GM23338 (cell line): ENCODE measurements at regions not wholly inside any gene's neighbourhood (a gene's known extent, or its start where the extent isn't known, plus 50 kb on each side); places are given as distances from the start of the nearest gene placed in this dataset.

ENCODE experiments used
- ATAC-seq: fragments of 200-7000 bp; cut with Tn5 transposase; 3 replicates; pipeline ENCODE4 v1.9.1; 2020
- DNase-seq: peaks from one replicate; pipeline ENCODE4 v3.0.0-alpha.2; 2015; ENCODE audit warnings: low spot score
- H2AFZ ChIP-seq: fragments of 200-600 bp; sonication (generic); 2 replicates; pipeline ENCODE4 v1.8.0; 2016; ENCODE audit warnings: antibody characterized with exemption, mild to moderate bottlenecking, moderate library complexity
- H3F3A ChIP-seq: fragments of 200-600 bp; sonication (generic); replicated peaks from 2 replicates; pipeline ENCODE4 v1.8.0; 2017; ENCODE audit warnings: antibody characterized with exemption, mixed run types, low read depth
- H3K27ac ChIP-seq: fragments of 200-600 bp; sonication (generic); 2 replicates; pipeline ENCODE4 v1.6.1; 2016; ENCODE audit warnings: low read depth
- H3K27me3 ChIP-seq: fragments of 200-600 bp; sonication (generic); 2 replicates; pipeline ENCODE4 v1.8.0; 2016; ENCODE audit warnings: mild to moderate bottlenecking, mixed run types, moderate library complexity; ENCODE audit not compliant: insufficient read depth
- H3K36me3 ChIP-seq: fragments of 200-600 bp; sonication (generic); 2 replicates; pipeline ENCODE4 v1.8.0; 2016; ENCODE audit warnings: mild to moderate bottlenecking; ENCODE audit not compliant: insufficient read depth
- H3K4me1 ChIP-seq: fragments of 200-600 bp; sonication (generic); 2 replicates; pipeline ENCODE4 v1.8.0; 2016; ENCODE audit warnings: mild to moderate bottlenecking, moderate library complexity; ENCODE audit not compliant: insufficient read depth
- H3K4me2 ChIP-seq: fragments of 200-600 bp; sonication (generic); 2 replicates; pipeline ENCODE4 v1.7.1; 2017; ENCODE audit warnings: mixed run types
- H3K4me3 ChIP-seq: fragments of 200-600 bp; sonication (generic); 2 replicates; pipeline ENCODE4 v1.6.1; 2016; ENCODE audit warnings: mixed run types
- H3K79me2 ChIP-seq: fragments of 200-600 bp; sonication (generic); replicated peaks from 2 replicates; pipeline ENCODE4 v1.8.0; 2017; ENCODE audit warnings: mild to moderate bottlenecking; ENCODE audit not compliant: insufficient read depth
- H3K9me2 ChIP-seq: fragments of 200-600 bp; sonication (generic); 2 replicates; pipeline ENCODE4 v1.8.0; 2017; ENCODE audit not compliant: insufficient read depth
- H4K20me1 ChIP-seq: fragments of 200-600 bp; sonication (generic); replicated peaks from 2 replicates; pipeline ENCODE4 v1.8.0; 2017; ENCODE audit warnings: mild to moderate bottlenecking; ENCODE audit not compliant: insufficient read depth
- H3K27ac Mint-ChIP-seq: 2 replicates; pipeline ENCODE4 v1.8.0; 2020; ENCODE audit warnings: inconsistent platforms, mild to moderate bottlenecking, moderate library complexity, mixed read lengths
- H3K27me3 Mint-ChIP-seq: 3 replicates; pipeline ENCODE4 v1.8.0; 2022; ENCODE audit warnings: low read depth, mild to moderate bottlenecking, moderate library complexity, mixed read lengths, inconsistent platforms; ENCODE audit not compliant: insufficient read depth, poor library complexity
- H3K36me3 Mint-ChIP-seq: 3 replicates; pipeline ENCODE4 v1.8.0; 2021; ENCODE audit warnings: low read depth, mild to moderate bottlenecking, inconsistent platforms, moderate library complexity, mixed read lengths
- H3K4me1 Mint-ChIP-seq: 3 replicates; pipeline ENCODE4 v1.8.0; 2020; ENCODE audit warnings: mild to moderate bottlenecking, inconsistent platforms, mixed read lengths
- H3K4me3 Mint-ChIP-seq: 3 replicates; pipeline ENCODE4 v1.8.0; 2021; ENCODE audit warnings: moderate library complexity, mild to moderate bottlenecking, inconsistent platforms, mixed read lengths
- H3K9me3 Mint-ChIP-seq: 3 replicates; pipeline ENCODE4 v1.8.0; 2020; ENCODE audit warnings: moderate library complexity, mild to moderate bottlenecking, inconsistent platforms, mixed read lengths
- CREB1 ChIP-seq: fragments of 250-450 bp; sonication (Bioruptor Pico); IDR thresholded peaks from 2 replicates; pipeline ENCODE4 v1.5.0; 2020; ENCODE audit warnings: low read depth, mild to moderate bottlenecking, moderate library complexity
- JUNB ChIP-seq: IDR thresholded peaks from one replicate; pipeline ENCODE4 v1.6.1; 2016; ENCODE audit warnings: antibody characterized with exemption; ENCODE audit not compliant: unreplicated experiment
- NANOG ChIP-seq: IDR thresholded peaks from 2 replicates; pipeline ENCODE4 v1.6.1; 2016; ENCODE audit warnings: antibody characterized with exemption, borderline replicate concordance
- STAT1 ChIP-seq: IDR thresholded peaks from one replicate; pipeline ENCODE4 v1.6.1; 2016; ENCODE audit warnings: antibody characterized with exemption; ENCODE audit not compliant: unreplicated experiment
- TF ChIP-seq, protein P1 (sequence below), 2 experiments: fragments of 200-600 bp in 1 of 2; sonication (generic) in 1 of 2; conservative IDR thresholded peaks; 2 replicates each; pipeline versions ENCODE4 v1.5.1 to v1.6.1; 2016 to 2017; ENCODE audit warnings: antibody characterized with exemption in 2 of 2, low read depth in 2 of 2, mild to moderate bottlenecking in 2 of 2, moderate library complexity in 1 of 2

GRCh38 chr18:55849391-55849790 is 261.4 kb upstream of the TCF4 start:
- Histone ChIP-seq H4K20me1 (no peaks in the 10 kb centered on the region), H3K27ac (no peak overlapping the region)
- H3K9me3 Mint-ChIP-seq: no peaks in the 10 kb centered on the region; the same call in 2 of the 3 replicates

GRCh38 chr18:55847960-55848359 is 260.0 kb upstream of the TCF4 start:
- Mint-ChIP-seq H3K27ac (no peak overlapping the region), H3K9me3 (no peaks in the 10 kb centered on the region; the same call in 2 of the 3 replicates), H3K4me1 (peaks cover 4% of the 10 kb centered on the region; the same call in 2 of the 3 replicates), H3K4me3 (no peak overlapping the region), H3K36me3 (no peaks in the 10 kb centered on the region), H3K27me3 (no peaks in the 10 kb centered on the region)
- Histone ChIP-seq H2AFZ (no peak overlapping the region), H3F3A (no peaks in the 10 kb centered on the region), H3K4me3 (no peak overlapping the region), H3K9me2 (no peaks in the 10 kb centered on the region), H3K27ac (no peak overlapping the region), H4K20me1 (no peaks in the 10 kb centered on the region), H3K79me2 (no peaks in the 10 kb centered on the region), H3K36me3 (no peaks in the 10 kb centered on the region), H3K4me1 (no peaks in the 10 kb centered on the region), H3K27me3 (no peaks in the 10 kb centered on the region), H3K4me2 (no peak overlapping the region)
- DNase-seq: no peak
- no peak for TF ChIP-seq NANOG
- TF ChIP-seq, protein P1, sequence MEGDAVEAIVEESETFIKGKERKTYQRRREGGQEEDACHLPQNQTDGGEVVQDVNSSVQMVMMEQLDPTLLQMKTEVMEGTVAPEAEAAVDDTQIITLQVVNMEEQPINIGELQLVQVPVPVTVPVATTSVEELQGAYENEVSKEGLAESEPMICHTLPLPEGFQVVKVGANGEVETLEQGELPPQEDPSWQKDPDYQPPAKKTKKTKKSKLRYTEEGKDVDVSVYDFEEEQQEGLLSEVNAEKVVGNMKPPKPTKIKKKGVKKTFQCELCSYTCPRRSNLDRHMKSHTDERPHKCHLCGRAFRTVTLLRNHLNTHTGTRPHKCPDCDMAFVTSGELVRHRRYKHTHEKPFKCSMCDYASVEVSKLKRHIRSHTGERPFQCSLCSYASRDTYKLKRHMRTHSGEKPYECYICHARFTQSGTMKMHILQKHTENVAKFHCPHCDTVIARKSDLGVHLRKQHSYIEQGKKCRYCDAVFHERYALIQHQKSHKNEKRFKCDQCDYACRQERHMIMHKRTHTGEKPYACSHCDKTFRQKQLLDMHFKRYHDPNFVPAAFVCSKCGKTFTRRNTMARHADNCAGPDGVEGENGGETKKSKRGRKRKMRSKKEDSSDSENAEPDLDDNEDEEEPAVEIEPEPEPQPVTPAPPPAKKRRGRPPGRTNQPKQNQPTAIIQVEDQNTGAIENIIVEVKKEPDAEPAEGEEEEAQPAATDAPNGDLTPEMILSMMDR (conservative IDR thresholded peaks at IDR 0.05; ENCODE audit: low read depth in 2 of 2): peak in 1 of 2 experiments; percentile 23; a peak in 1 of 4 replicates
- no peak for ATAC-seq

More at GRCh38 chr18:55849391-55849790, 261.4 kb upstream of the TCF4 start:
- Histone ChIP-seq H3K79me2 (no peaks in the 10 kb centered on the region), H3K9me2 (no peaks in the 10 kb centered on the region), H3K4me3 (no peak overlapping the region), H3K36me3 (no peaks in the 10 kb centered on the region), H3K27me3 (no peaks in the 10 kb centered on the region), H3K4me2 (no peak overlapping the region), H3K4me1 (no peaks in the 10 kb centered on the region), H3F3A (no peaks in the 10 kb centered on the region), H2AFZ (no peak overlapping the region)
- no peak for ATAC-seq
- no peak for DNase-seq
- Mint-ChIP-seq H3K27me3 (no peaks in the 10 kb centered on the region), H3K4me1 (peaks cover 4% of the 10 kb centered on the region; the same call in 2 of the 3 replicates), H3K36me3 (no peaks in the 10 kb centered on the region), H3K27ac (no peak overlapping the region), H3K4me3 (no peak overlapping the region)
- TF ChIP-seq JUNB: no peak
- no peak for TF ChIP-seq CREB1

DNA sequence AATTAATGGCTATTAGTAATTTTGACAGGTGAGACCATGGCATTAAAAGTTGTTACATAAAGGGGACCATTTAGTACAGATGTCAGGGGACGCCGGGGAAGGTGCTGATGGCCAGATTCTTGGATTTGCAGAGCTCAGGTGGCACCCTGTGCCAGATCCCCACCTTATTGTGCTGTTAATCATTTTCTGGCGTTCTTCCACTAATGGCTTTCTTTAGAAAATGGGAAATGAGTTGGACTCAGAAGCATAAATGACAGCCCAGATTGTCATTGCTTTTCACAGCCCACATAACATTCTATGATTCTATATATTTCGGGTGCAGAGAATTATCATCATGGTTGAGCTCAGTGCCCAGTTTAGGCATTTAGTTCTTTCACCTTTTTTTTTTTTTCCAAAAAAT is 257.2 kb upstream of the TCF4 start:
- Histone ChIP-seq H3F3A (no peaks in the 10 kb centered on the region), H2AFZ (no peak overlapping the region), H4K20me1 (no peaks in the 10 kb centered on the region), H3K36me3 (no peaks in the 10 kb centered on the region), H3K79me2 (no peaks in the 10 kb centered on the region), H3K4me1 (no peaks in the 10 kb centered on the region), H3K27me3 (no peaks in the 10 kb centered on the region), H3K27ac (no peak overlapping the region), H3K4me3 (no peak overlapping the region), H3K4me2 (no peak overlapping the region), H3K9me2 (no peaks in the 10 kb centered on the region)
- TF ChIP-seq STAT1: no peak
- DNase-seq (no peak), ATAC-seq (no peak)
- no peaks in the 10 kb centered on the region for H3K27me3 Mint-ChIP-seq
- no peak overlapping the region for H3K27ac Mint-ChIP-seq
- peaks cover 2% of the 10 kb centered on the region; the same call in 2 of the 3 replicates for H3K4me1 Mint-ChIP-seq
- H3K9me3 Mint-ChIP-seq: peaks cover 4% of the 10 kb centered on the region; the same call in 2 of the 3 replicates
- peaks cover 4% of the 10 kb centered on the region for H3K36me3 Mint-ChIP-seq
- H3K4me3 Mint-ChIP-seq: no peak overlapping the region
